ENCODE measurements at regions not wholly inside any gene's neighbourhood (a gene's known extent, or its start where the extent isn't known, plus 50 kb on each side); places are given as distances from the start of the nearest gene placed in this dataset.

DNA sequence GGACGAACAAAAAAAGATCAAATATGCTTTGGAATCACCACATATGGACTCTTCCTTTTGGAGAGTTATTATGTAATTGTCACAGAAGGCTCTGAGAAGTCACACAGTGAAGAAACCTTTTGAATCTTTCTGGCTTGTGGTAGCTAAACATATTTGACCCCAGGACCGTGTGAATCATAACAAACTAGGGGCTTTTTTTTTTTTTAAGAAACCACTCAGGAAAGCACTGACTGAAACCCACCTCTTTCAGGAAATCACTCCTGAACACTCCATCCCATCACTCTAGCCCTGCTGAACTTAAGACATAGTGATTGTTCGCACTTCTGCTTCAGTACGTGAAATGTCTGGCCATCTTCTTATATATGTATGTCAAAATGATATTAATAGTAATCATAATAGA lies 495.9 kb upstream of the ARID1B start:
- TF ChIP-seq POLR2AphosphoS5 (IDR thresholded peaks at IDR 0.05) = no peak
- no peak for TF ChIP-seq POLR2A (IDR thresholded peaks at IDR 0.05)
- no peak for TF ChIP-seq CTCF (IDR thresholded peaks at IDR 0.05)
- Histone ChIP-seq H3K36me3 (no peaks in the 10 kb centered on the region), H3K9me3 (no peaks in the 10 kb centered on the region), H3K27ac (no peak overlapping the region), H3K4me1 (replicated peaks) (no peaks in the 10 kb centered on the region), H3K4me3 (no peak overlapping the region), H3K27me3 (replicated peaks; ENCODE audit: insufficient read depth) (no peaks in the 10 kb centered on the region)
- intact Hi-C loops (cut with DNase I) = no loop called here
- DNase-seq (ENCODE audit: low spot score) = no peak
- 81% methylated on average over 4 of the region's 4 CpGs for WGBS

DNA sequence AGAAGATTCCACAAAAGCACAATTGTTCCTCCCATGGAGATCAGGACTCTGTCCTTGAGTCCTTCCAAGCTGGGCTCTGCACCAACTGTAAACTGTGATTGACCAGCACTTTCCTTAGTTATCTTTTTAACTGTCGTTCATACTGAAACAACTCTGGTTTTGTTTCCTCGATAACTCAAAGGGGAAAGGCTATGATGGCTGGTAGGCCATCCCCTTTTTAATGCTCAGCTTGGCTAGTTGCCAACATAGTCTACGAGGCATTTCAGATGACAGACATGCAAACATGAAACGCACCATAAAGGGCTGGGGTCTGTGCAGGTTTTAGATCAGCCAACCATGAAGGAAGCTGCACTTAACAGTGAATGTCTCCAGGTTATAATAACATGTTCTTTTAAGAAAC lies 497.1 kb upstream of the ARID1B start:
- Histone ChIP-seq H3K27me3 (replicated peaks; ENCODE audit: insufficient read depth) (no peaks in the 10 kb centered on the region), H3K36me3 (no peaks in the 10 kb centered on the region), H3K9me3 (no peaks in the 10 kb centered on the region), H3K4me3 (no peak overlapping the region), H3K27ac (no peak overlapping the region), H3K4me1 (replicated peaks) (no peaks in the 10 kb centered on the region)
- no peak for DNase-seq (ENCODE audit: low spot score)
- 32% methylated on average over 4 of the region's 4 CpGs for WGBS
- TF ChIP-seq CTCF (IDR thresholded peaks at IDR 0.05) = no peak
- TF ChIP-seq POLR2A (IDR thresholded peaks at IDR 0.05) = no peak
- TF ChIP-seq POLR2AphosphoS5 (IDR thresholded peaks at IDR 0.05) = no peak
- intact Hi-C loops (cut with DNase I) = no loop called here

- Histone ChIP-seq H3K27ac (no peak overlapping the region), H3K36me3 (no peaks in the 10 kb centered on the region), H3K4me3 (no peak overlapping the region), H3K9me3 (no peaks in the 10 kb centered on the region), H3K4me1 (replicated peaks) (no peaks in the 10 kb centered on the region), H3K27me3 (replicated peaks; ENCODE audit: insufficient read depth) (no peaks in the 10 kb centered on the region)
- intact Hi-C loops (cut with DNase I) = no loop called here
- 68% methylated on average over 3 of the region's 3 CpGs for WGBS
- no peak for DNase-seq (ENCODE audit: low spot score)
- TF ChIP-seq POLR2AphosphoS5 (IDR thresholded peaks at IDR 0.05) (no peak), CTCF (IDR thresholded peaks at IDR 0.05) (no peak), POLR2A (IDR thresholded peaks at IDR 0.05) (no peak)
Observed at GRCh38 chr6:156279261-156279969, 497.8 kb upstream of the ARID1B start.

GRCh38 chr6:156273065-156273711 lies 504.0 kb upstream of the ARID1B start:
- Histone ChIP-seq H3K4me1 (replicated peaks) (no peaks in the 10 kb centered on the region), H3K27ac (no peak overlapping the region), H3K4me3 (no peak overlapping the region), H3K9me3 (no peaks in the 10 kb centered on the region), H3K36me3 (no peaks in the 10 kb centered on the region), H3K27me3 (replicated peaks; ENCODE audit: insufficient read depth) (no peaks in the 10 kb centered on the region)
- 82% methylated on average over 6 of the region's 6 CpGs for WGBS
- TF ChIP-seq CTCF (IDR thresholded peaks at IDR 0.05) = no peak
- no peak for TF ChIP-seq POLR2A (IDR thresholded peaks at IDR 0.05)
- no peak for TF ChIP-seq POLR2AphosphoS5 (IDR thresholded peaks at IDR 0.05)
- intact Hi-C loops (cut with DNase I) = no loop called here
- DNase-seq (ENCODE audit: low spot score) = no peak

Measured in prostate gland (tissue), 2 donors.